ENCODE measurements at regions not wholly inside any gene's neighbourhood (a gene's known extent, or its start where the extent isn't known, plus 50 kb on each side); places are given as distances from the start of the nearest gene placed in this dataset.
"Not testable (repeated sequence)": the region's sequence is repeated elsewhere in the genome, so short reads cannot be mapped to it uniquely, and the experiment has no call there.

- H3K27me3 Mint-ChIP-seq = no peaks in the 10 kb centered on the region
- H3K4me1 Mint-ChIP-seq = no peaks in the 10 kb centered on the region
- no peak overlapping the region for H3K4me3 ChIP-seq (ENCODE audit: low read depth, low read length)
- no peaks in the 10 kb centered on the region for H3K36me3 ChIP-seq (ENCODE audit: control insufficient read depth, insufficient read depth, low read length)
- no peak overlapping the region for H3K27ac Mint-ChIP-seq
- ATAC-seq (ENCODE audit: low read depth in 2 of 2) = no peak
- no peaks in the 10 kb centered on the region for H3K27me3 ChIP-seq (ENCODE audit: control insufficient read depth, insufficient read depth, low read length)
- H3K27ac ChIP-seq (ENCODE audit: insufficient read depth, low read length, poor library complexity, severe bottlenecking) = no peak overlapping the region
- H3K4me1 ChIP-seq (ENCODE audit: control insufficient read depth, insufficient read depth, low read length, poor library complexity, severe bottlenecking) = no peaks in the 10 kb centered on the region
- peaks cover 0 to 7% (median 1%) of the 10 kb centered on the region in 7 donors for H3K9me3 Mint-ChIP-seq
- H3K36me3 Mint-ChIP-seq = no peaks in the 10 kb centered on the region
- DNase-seq = no peak
- no peak overlapping the region for H3K4me3 Mint-ChIP-seq
- peaks cover 0 to 3% of the 10 kb centered on the region in 2 experiments for H3K9me3 ChIP-seq (ENCODE audit: control insufficient read depth in 2 of 2, low read length in 2 of 2)
Observed at GRCh38 chr7:82592416-82592815, 148.8 kb upstream of the CACNA2D1 start.

- H3K36me3 ChIP-seq (ENCODE audit: control insufficient read depth, insufficient read depth, low read length) = no peaks in the 10 kb centered on the region
- H3K27me3 ChIP-seq (ENCODE audit: control insufficient read depth, insufficient read depth, low read length) = no peaks in the 10 kb centered on the region
- H3K4me3 ChIP-seq (ENCODE audit: low read depth, low read length) = no peak overlapping the region
- DNase-seq (no peak), ATAC-seq (ENCODE audit: low read depth in 2 of 2) (no peak)
- no peak overlapping the region for H3K27ac ChIP-seq (ENCODE audit: insufficient read depth, low read length, poor library complexity, severe bottlenecking)
- no peaks in the 10 kb centered on the region for H3K9me3 ChIP-seq (ENCODE audit: control insufficient read depth in 2 of 2, low read length in 2 of 2)
- H3K4me1 ChIP-seq (ENCODE audit: control insufficient read depth, insufficient read depth, low read length, poor library complexity, severe bottlenecking) = no peaks in the 10 kb centered on the region
- Mint-ChIP-seq H3K9me3 (peaks cover 0 to 21% (median 4%) of the 10 kb centered on the region in 7 donors), H3K27me3 (no peaks in the 10 kb centered on the region), H3K27ac (no peak overlapping the region), H3K4me3 (no peak overlapping the region), H3K4me1 (no peaks in the 10 kb centered on the region), H3K36me3 (no peaks in the 10 kb centered on the region)
Observed at GRCh38 chr7:82579047-82579446, 135.5 kb upstream of the CACNA2D1 start.

GRCh38 chr7:82578430-82578829 lies 134.9 kb upstream of the CACNA2D1 start:
- Mint-ChIP-seq H3K9me3 (peaks cover 0 to 16% (median 4%) of the 10 kb centered on the region in 7 donors), H3K4me1 (no peaks in the 10 kb centered on the region), H3K27ac (no peak overlapping the region), H3K27me3 (no peaks in the 10 kb centered on the region), H3K36me3 (no peaks in the 10 kb centered on the region), H3K4me3 (no peak overlapping the region)
- DNase-seq (no peak), ATAC-seq (ENCODE audit: low read depth in 2 of 2) (no peak)
- no peaks in the 10 kb centered on the region for H3K36me3 ChIP-seq (ENCODE audit: control insufficient read depth, insufficient read depth, low read length)
- H3K4me3 ChIP-seq (ENCODE audit: low read depth, low read length) = no peak overlapping the region
- H3K27me3 ChIP-seq (ENCODE audit: control insufficient read depth, insufficient read depth, low read length) = no peaks in the 10 kb centered on the region
- no peak overlapping the region for H3K27ac ChIP-seq (ENCODE audit: insufficient read depth, low read length, poor library complexity, severe bottlenecking)
- H3K4me1 ChIP-seq (ENCODE audit: control insufficient read depth, insufficient read depth, low read length, poor library complexity, severe bottlenecking) = no peaks in the 10 kb centered on the region
- H3K9me3 ChIP-seq (ENCODE audit: control insufficient read depth in 2 of 2, low read length in 2 of 2) = no peaks in the 10 kb centered on the region

- H3K9me3 ChIP-seq (ENCODE audit: control insufficient read depth in 2 of 2, low read length in 2 of 2) = no peaks in the 10 kb centered on the region
- Mint-ChIP-seq H3K36me3 (no peaks in the 10 kb centered on the region), H3K27me3 (no peaks in the 10 kb centered on the region), H3K4me1 (no peaks in the 10 kb centered on the region), H3K4me3 (no peak overlapping the region), H3K27ac (no peak overlapping the region), H3K9me3 (peaks cover 0 to 6% (median 2%) of the 10 kb centered on the region in 7 donors)
- DNase-seq (peak; percentile 3 to 74 (median 34)), ATAC-seq (ENCODE audit: low read depth in 2 of 2) (no peak)
- no peak overlapping the region for H3K27ac ChIP-seq (ENCODE audit: insufficient read depth, low read length, poor library complexity, severe bottlenecking)
- no peaks in the 10 kb centered on the region for H3K4me1 ChIP-seq (ENCODE audit: control insufficient read depth, insufficient read depth, low read length, poor library complexity, severe bottlenecking)
- H3K27me3 ChIP-seq (ENCODE audit: control insufficient read depth, insufficient read depth, low read length) = no peaks in the 10 kb centered on the region
- H3K4me3 ChIP-seq (ENCODE audit: low read depth, low read length) = no peak overlapping the region
- no peaks in the 10 kb centered on the region for H3K36me3 ChIP-seq (ENCODE audit: control insufficient read depth, insufficient read depth, low read length)
Observed at GRCh38 chr7:82572195-82572880, 128.8 kb upstream of the CACNA2D1 start.

GRCh38 chr7:82571047-82571446 lies 127.5 kb upstream of the CACNA2D1 start:
- not testable (repeated sequence) for H3K4me1 Mint-ChIP-seq; H3K36me3 ChIP-seq (ENCODE audit: control insufficient read depth, insufficient read depth, low read length); H3K27ac ChIP-seq (ENCODE audit: insufficient read depth, low read length, poor library complexity, severe bottlenecking); H3K4me3 Mint-ChIP-seq; DNase-seq; H3K36me3 Mint-ChIP-seq; H3K4me3 ChIP-seq (ENCODE audit: low read depth, low read length); H3K9me3 ChIP-seq (ENCODE audit: control insufficient read depth in 2 of 2, low read length in 2 of 2); H3K4me1 ChIP-seq (ENCODE audit: control insufficient read depth, insufficient read depth, low read length, poor library complexity, severe bottlenecking); H3K9me3 Mint-ChIP-seq; H3K27me3 ChIP-seq (ENCODE audit: control insufficient read depth, insufficient read depth, low read length); ATAC-seq (ENCODE audit: low read depth in 2 of 2); H3K27me3 Mint-ChIP-seq; H3K27ac Mint-ChIP-seq

- Mint-ChIP-seq H3K4me3 (no peak overlapping the region), H3K27me3 (no peaks in the 10 kb centered on the region), H3K4me1 (no peaks in the 10 kb centered on the region), H3K27ac (no peak overlapping the region), H3K9me3 (peaks cover 0 to 9% (median 1%) of the 10 kb centered on the region in 7 donors), H3K36me3 (no peaks in the 10 kb centered on the region)
- Histone ChIP-seq H3K27ac (ENCODE audit: insufficient read depth, low read length, poor library complexity, severe bottlenecking) (no peak overlapping the region), H3K4me1 (ENCODE audit: control insufficient read depth, insufficient read depth, low read length, poor library complexity, severe bottlenecking) (no peaks in the 10 kb centered on the region), H3K4me3 (ENCODE audit: low read depth, low read length) (no peak overlapping the region), H3K9me3 (ENCODE audit: control insufficient read depth in 2 of 2, low read length in 2 of 2) (peaks cover 0 to 7% of the 10 kb centered on the region in 2 experiments), H3K36me3 (ENCODE audit: control insufficient read depth, insufficient read depth, low read length) (no peaks in the 10 kb centered on the region), H3K27me3 (ENCODE audit: control insufficient read depth, insufficient read depth, low read length) (no peaks in the 10 kb centered on the region)
- DNase-seq = no peak
- no peak for ATAC-seq (ENCODE audit: low read depth in 2 of 2)
Observed at GRCh38 chr7:82567841-82568240, 124.3 kb upstream of the CACNA2D1 start.

GRCh38 chr7:82567356-82567755 lies 123.8 kb upstream of the CACNA2D1 start:
- H3K27me3 Mint-ChIP-seq = no peaks in the 10 kb centered on the region
- Histone ChIP-seq H3K9me3 (ENCODE audit: control insufficient read depth in 2 of 2, low read length in 2 of 2) (peaks cover 0 to 7% of the 10 kb centered on the region in 2 experiments), H3K4me1 (ENCODE audit: control insufficient read depth, insufficient read depth, low read length, poor library complexity, severe bottlenecking) (no peaks in the 10 kb centered on the region), H3K36me3 (ENCODE audit: control insufficient read depth, insufficient read depth, low read length) (no peaks in the 10 kb centered on the region), H3K27ac (ENCODE audit: insufficient read depth, low read length, poor library complexity, severe bottlenecking) (no peak overlapping the region), H3K27me3 (ENCODE audit: control insufficient read depth, insufficient read depth, low read length) (no peaks in the 10 kb centered on the region), H3K4me3 (ENCODE audit: low read depth, low read length) (no peak overlapping the region)
- H3K36me3 Mint-ChIP-seq = no peaks in the 10 kb centered on the region
- DNase-seq (no peak), ATAC-seq (ENCODE audit: low read depth in 2 of 2) (no peak)
- peaks cover 0 to 9% (median 1%) of the 10 kb centered on the region in 7 donors for H3K9me3 Mint-ChIP-seq
- no peak overlapping the region for H3K4me3 Mint-ChIP-seq
- H3K27ac Mint-ChIP-seq = no peak overlapping the region
- no peaks in the 10 kb centered on the region for H3K4me1 Mint-ChIP-seq

- H3K4me3 Mint-ChIP-seq = no peak overlapping the region
- H3K4me3 ChIP-seq (ENCODE audit: low read depth, low read length) = no peak overlapping the region
- no peaks in the 10 kb centered on the region for H3K27me3 ChIP-seq (ENCODE audit: control insufficient read depth, insufficient read depth, low read length)
- no peaks in the 10 kb centered on the region for H3K36me3 ChIP-seq (ENCODE audit: control insufficient read depth, insufficient read depth, low read length)
- no peaks in the 10 kb centered on the region for H3K4me1 Mint-ChIP-seq
- no peak for DNase-seq
- H3K4me1 ChIP-seq (ENCODE audit: control insufficient read depth, insufficient read depth, low read length, poor library complexity, severe bottlenecking) = no peaks in the 10 kb centered on the region
- no peak overlapping the region for H3K27ac ChIP-seq (ENCODE audit: insufficient read depth, low read length, poor library complexity, severe bottlenecking)
- H3K27me3 Mint-ChIP-seq = no peaks in the 10 kb centered on the region
- H3K27ac Mint-ChIP-seq = no peak overlapping the region
- H3K9me3 Mint-ChIP-seq = peaks cover 0 to 9% (median 1%) of the 10 kb centered on the region in 7 donors
- H3K36me3 Mint-ChIP-seq = no peaks in the 10 kb centered on the region
- peaks cover 0 to 7% of the 10 kb centered on the region in 2 experiments for H3K9me3 ChIP-seq (ENCODE audit: control insufficient read depth in 2 of 2, low read length in 2 of 2)
- ATAC-seq (ENCODE audit: low read depth in 2 of 2) = no peak
Observed at GRCh38 chr7:82566752-82567151, 123.2 kb upstream of the CACNA2D1 start.

Measured in CD4-positive, CD25-positive, alpha-beta regulatory T cell (primary cell).